ENCODE measurements at regions not wholly inside any gene's neighbourhood (a gene's known extent, or its start where the extent isn't known, plus 50 kb on each side); places are given as distances from the start of the nearest gene placed in this dataset.
"Not testable (repeated sequence)": the region's sequence is repeated elsewhere in the genome, so short reads cannot be mapped to it uniquely, and the experiment has no call there.

DNA sequence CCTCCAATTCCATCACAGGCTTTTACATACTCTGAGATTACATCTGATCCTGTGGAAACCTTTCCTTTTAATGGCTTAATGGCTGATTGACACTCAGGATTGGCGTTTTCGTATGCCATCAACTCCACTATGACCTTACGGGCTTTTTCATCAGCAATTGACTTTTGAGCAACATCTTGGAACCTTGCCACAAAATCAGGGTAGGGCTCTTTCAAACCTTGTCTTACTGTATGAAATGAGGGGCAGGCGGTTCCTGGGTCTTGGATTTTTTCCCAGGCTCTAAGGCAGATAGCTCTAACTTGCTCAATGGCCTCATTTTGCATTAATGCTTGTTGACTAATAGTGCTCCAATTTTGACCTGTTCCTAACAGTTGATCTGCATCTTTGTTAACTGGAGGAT is 250.9 kb upstream of the PRKCQ start:
- not testable (repeated sequence) for H3K4me3 ChIP-seq (ENCODE audit: low read depth, low read length)

DNA sequence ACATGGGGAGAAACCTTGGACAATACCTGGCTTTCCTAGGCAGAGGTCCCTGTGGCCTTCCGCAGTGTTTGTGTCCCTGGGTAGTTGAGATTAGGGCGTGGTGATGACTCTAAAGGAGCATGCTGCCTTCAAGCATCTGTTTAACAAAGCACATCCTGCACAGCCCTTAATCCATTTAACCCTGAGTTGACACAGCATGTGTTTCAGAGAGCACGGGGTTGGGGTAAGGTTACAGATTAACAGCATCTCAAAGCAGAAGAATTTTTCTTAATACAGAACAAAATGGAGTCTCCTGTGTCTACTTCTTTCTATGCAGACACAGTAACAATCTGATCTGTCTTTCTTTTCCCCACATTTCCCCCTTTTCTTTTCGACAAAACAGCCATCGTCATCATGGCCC is 244.7 kb upstream of the PRKCQ start:
- H3K4me3 ChIP-seq (ENCODE audit: low read depth, low read length), result not testable (repeated sequence)

DNA sequence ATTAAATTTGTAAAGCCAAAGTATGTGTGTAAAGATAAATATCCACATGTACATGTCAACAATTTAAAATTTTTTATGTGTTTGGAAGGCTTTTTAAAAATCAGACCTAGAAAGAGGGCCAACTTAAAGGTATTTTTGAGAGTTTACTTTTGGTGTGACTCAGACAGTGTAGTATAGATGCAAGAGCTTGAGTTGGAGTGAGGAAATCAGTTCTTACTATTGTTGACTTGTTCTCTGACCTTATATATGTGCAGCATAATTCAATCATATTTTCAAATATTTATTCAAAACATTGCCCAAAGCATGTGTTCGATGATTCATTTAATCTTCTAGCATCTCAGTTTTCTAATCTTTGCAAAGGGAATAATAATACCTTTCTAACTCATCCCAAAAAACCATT is 243.7 kb upstream of the PRKCQ start:
- no peak overlapping the region for H3K4me3 ChIP-seq (ENCODE audit: low read depth, low read length)

DNA sequence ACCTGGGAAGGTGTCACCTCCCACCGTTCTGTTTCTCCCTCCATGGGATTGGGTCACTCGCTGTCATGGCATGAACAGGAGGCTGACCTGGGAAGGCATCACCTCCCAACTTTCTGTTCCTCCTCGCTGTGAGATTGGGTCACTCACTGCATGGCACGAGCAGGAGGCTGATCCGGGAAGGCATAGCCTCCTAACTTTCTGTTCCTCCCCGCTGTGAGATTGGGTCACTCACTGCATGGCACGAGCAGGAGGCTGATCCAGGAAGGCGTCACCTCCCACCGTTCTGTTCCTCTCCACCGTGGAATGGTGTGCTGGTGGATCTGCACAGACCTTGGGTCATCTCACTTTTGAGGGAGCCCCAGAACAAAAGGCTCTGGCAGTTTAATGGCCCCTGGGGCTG is 239.2 kb upstream of the PRKCQ start:
- no peak overlapping the region for H3K4me3 ChIP-seq (ENCODE audit: low read depth, low read length)

DNA sequence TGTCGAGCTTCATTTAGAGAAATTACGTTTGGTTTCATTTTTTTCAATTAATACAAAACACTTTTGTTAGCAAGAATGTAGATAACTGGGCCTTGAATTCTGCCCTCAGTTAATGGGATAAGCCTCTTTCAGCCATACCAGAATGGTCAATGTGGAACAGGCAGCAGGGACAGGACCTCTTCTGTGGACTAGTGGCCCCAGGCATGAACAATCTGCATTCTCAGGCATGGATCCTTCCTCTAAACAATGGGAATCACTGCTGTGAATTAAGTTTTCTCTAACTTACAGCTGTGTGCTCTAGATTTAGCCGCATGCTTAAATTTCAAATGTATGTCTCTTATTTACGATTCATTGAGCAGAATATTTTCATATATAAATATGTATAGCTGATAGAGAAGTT is 237.7 kb upstream of the PRKCQ start:
- no peak overlapping the region for H3K4me3 ChIP-seq (ENCODE audit: low read depth, low read length)

DNA sequence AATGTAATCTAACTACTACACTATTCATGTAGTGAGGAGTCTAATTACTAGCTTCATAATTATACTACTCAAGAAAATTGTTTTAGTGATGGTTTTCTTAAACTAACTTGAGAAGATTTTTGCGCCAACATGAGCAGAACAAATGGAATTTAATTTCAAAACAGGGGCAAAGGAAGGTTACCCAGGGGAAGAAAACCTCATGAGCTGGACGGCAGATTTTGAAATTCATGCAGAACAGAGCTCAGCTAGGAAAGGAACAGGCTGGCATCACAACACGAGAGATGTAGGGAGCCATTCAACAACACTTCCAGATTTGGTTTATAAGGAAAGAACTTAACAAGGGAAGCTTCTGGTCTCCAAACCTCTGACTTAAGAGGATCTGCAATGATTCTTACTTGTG is 235.3 kb upstream of the PRKCQ start:
- H3K4me3 ChIP-seq (ENCODE audit: low read depth, low read length), result no peak overlapping the region

DNA sequence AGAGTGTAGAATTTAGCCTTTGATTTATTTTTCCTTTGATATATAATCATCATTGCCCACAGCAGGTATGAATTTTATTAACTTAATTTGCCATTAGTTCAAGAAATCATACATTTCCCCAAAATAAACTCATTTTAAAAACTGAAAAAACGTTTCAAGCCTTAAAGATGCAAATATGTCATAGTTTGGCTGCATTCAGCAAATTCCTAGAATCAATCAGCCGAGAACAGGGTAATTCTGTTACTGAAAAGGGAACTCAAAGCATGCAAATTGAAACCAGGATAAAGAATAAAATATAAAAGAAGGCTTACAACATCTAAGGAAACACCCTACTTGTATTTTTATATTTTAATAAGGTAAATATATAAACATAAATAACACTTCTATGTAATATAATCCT is 233.8 kb upstream of the PRKCQ start:
- H3K4me3 ChIP-seq (ENCODE audit: low read depth, low read length), result no peak overlapping the region

DNA sequence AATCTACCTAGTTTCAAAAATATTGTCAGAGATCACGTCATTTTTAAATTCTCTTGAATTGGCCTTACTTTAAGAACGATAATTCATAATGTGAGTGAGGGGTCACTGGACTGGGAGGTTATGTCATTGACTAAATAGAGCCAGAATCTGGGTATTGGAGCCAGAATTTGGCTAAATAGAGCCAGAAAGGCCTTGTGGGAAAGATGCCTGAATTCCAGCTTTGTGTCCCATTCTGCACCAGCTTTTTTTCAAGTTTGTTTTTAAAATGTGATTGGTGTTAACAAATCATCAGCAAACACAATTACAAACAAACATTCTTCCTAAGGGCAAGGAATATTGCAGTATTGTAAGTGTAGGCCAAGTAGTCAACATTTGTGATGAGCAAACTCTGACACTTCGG is 233.2 kb upstream of the PRKCQ start:
- H3K4me3 ChIP-seq (ENCODE audit: low read depth, low read length), result no peak overlapping the region

DNA sequence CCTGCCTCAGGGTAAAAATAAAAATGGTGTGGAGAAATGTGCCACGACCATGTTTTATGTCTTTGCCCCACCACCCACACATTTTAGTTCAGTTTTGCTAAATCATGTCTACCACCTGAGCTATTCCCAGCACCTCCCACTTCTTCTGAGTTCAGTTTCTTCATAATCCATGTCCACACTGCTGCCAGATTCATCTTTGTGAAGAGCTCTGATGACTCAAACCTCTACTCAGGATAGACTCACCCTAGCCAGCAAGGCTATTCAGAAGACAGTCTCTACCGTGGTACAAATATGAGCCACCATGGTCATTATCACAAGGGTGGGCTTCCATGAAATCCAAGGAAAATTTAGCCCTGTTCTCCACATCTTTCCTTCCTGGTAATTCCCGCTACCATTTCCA is 231.1 kb upstream of the PRKCQ start:
- no peak overlapping the region for H3K4me3 ChIP-seq (ENCODE audit: low read depth, low read length)

DNA sequence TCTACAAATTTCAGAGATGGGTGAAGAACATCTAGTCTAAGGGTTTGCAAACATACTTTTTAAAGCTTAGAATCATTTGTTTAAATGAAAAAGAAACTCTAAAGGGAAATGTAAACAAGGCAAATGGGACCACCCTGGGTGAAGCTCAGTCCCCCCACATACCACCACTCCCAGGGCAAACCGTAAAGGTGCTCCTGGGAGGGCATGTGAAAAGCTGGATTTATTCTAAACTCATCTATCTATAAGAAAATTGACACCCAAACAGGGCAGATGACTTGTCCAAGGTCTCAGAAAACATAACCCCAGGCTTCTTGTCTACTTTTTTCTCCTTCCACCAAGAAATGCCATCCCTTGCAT is 223.3 kb upstream of the PRKCQ start:
- no peak overlapping the region for H3K4me3 ChIP-seq (ENCODE audit: low read depth, low read length)

DNA sequence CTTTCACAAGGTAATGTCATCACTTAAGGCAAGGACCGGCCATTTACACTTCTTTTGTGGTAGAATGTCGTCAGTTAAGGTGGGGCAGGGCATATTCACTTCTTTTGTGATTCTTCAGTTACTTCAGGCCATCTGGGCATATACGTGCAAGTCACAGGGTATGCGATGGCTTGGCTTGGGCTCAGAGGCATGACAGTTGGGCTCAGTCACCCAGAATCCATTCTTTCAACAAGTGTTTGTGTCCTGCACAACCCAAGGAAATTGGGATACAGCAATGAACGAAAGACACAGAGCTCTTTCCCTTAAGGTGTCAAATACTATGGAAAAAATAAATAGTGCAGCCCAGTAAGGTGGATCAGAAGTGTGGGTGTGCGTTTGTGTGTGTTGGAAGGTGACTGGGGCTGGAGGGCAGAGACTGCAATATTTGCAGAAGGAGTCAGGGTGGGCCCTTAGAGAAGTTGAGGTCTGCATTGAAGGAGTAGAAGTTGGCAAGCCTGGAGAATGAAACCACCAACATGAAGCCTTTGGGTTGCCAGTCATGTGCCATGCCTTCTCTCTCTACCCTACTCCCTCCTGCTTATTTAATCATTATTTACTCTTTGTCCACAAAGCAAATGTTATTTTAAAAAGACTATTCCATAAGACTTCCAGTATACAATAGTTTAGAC is 222.8 kb upstream of the PRKCQ start:
- no peak overlapping the region for H3K4me3 ChIP-seq (ENCODE audit: low read depth, low read length)

DNA sequence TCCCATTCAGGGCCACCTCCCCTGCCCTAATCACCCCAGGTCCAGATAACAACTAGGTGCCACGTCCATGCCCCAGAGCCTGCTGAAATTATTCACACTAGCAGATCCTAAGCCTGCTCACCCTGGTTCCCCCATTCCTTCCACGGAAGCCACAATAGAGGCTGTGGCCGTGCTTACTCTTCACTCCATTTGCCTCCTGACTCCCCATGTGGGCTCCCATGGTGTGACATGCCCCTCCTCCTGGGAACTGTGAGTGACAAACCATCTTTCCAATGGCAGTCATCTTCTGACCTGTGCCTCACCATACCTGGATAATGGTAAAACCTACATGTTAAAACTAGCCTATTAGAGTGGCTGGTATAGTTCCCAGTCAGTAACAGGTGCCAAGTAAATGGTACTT is 216.2 kb upstream of the PRKCQ start:
- no peak overlapping the region for H3K4me3 ChIP-seq (ENCODE audit: low read depth, low read length)

DNA sequence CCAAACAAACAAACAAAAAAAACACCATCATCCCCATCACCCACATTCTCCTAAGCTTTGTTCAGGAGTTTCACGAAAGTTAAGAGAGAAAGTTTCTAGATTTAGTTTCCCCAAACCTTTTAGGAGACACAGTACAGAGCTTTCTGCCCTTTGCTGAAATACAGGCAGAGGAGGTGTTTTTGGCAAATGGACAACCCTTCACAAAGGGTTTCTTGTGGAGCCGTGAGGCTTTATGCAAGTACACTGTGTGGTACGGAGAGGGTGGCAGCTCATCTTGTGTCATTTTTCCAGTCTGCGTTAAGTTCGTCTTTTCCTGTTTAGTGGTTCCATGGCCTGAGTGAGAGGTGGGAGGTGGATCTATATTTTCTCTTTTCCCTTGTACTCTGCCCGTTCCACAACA is 215.5 kb upstream of the PRKCQ start:
- H3K4me3 ChIP-seq (ENCODE audit: low read depth, low read length), result no peak overlapping the region

DNA sequence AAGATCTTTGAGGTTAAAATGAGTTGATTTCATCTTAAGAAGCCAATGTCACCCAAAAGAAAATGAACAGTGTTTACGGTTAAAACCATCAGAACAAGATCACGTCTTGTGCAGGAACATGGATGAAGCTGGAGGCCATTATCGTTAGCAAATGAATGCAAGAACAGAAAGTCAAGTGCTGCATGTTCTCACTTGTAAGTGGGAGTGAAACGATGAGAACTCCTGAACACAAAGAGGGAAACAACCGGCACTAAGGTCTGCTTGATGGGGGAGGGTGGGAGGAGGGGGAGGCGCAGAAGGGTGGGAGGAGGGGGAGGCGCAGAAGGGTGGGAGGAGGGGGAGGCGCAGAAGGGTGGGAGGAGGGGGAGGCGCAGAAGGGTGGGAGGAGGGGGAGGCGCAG is 214.8 kb upstream of the PRKCQ start:
- H3K4me3 ChIP-seq (ENCODE audit: low read depth, low read length), result not testable (repeated sequence)

DNA sequence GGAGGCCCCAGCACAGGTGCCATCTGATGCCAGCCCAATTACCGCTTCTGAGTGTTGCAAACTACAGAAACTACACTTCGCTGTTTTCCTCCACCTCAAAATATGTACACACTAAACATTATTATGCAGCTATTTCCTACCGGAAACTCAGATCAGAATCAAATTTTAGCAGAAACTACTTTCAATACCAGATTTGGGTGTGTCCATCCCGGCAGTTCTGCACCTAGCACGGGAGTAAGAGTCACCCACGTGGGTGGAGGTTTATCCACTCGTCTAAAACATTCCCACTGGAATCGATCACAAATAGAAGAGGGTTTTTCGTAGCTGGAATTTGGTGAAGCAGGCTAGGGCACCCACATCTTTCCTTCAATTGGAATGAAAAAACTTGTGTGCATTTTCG is 214.4 kb upstream of the PRKCQ start:
- no peak overlapping the region for H3K4me3 ChIP-seq (ENCODE audit: low read depth, low read length)

DNA sequence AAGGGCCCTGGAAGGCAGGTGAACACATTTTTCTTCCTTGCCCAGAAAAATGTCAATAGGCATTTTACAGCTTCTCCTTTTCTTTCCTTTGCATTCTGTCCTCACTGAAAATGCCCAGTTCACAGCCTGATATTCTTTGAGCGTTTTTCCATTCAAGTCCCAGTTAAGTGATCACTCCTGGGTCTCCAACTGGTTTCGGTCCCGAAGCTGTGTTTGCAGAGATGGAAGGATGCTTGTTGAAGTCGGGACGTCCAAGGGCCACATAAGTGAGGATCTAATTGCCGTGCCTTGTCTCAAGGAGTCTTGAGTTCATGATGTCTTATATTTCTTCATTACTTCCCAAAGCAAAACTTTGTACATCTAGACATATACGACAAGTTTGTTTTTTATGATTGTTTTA is 208.7 kb upstream of the PRKCQ start:
- no peak overlapping the region for H3K4me3 ChIP-seq (ENCODE audit: low read depth, low read length)

DNA sequence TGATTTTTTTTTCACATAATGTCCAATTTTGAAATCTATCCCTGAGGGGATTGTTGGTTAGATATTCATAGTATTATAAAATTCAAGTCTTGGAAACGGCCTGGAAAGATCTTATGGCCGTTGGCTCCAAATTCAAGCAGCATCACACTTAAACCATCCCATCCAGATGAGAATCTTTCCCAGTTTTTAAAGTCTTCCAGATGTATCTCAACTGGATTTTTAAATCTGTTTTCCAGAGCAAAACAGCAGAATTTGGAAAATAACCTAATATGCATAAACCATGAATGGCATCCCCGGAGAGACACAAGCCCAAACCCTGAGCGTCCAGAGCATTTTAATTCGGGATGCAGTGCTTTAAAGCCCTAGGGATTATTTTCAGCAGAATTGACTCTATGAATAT is 208.2 kb upstream of the PRKCQ start:
- no peak overlapping the region for H3K4me3 ChIP-seq (ENCODE audit: low read depth, low read length)

DNA sequence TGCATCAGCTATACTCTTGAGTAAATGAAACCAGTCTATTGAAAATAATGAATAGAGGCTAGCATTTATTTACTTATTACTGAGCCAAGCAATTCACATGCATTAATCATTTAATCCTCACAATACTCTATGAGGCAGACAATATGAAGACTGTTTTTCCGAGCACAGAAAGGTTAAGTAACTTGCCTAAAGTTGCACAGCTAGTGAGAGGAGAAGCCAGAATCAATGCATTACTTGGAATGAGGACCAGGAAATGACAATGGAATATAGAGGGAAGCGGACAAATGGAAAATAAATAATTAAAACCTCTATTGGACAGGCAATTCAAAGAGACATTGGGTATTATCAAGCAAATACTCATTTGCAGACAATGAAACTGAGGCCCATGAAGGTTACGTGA is 207.6 kb upstream of the PRKCQ start:
- H3K4me3 ChIP-seq (ENCODE audit: low read depth, low read length), result no peak overlapping the region

DNA sequence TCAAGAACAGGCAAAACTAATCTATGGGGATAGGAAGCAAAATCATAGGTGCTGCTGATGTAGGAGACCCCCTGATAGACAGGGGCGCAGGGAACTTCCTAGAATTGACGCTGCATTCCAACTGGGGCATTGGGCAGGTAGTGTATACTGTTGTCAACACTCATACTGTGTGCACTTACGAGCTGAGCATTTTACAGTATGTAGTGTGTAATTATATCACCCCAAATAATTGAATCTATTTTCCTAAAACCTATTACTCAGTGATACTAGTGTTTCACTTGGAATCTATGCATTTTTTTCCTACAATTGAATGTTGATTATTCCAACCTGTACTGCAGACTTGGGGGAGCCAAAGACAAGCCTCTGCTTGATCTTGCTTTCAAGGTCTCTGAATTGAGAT is 207.0 kb upstream of the PRKCQ start:
- H3K4me3 ChIP-seq (ENCODE audit: low read depth, low read length), result no peak overlapping the region

DNA sequence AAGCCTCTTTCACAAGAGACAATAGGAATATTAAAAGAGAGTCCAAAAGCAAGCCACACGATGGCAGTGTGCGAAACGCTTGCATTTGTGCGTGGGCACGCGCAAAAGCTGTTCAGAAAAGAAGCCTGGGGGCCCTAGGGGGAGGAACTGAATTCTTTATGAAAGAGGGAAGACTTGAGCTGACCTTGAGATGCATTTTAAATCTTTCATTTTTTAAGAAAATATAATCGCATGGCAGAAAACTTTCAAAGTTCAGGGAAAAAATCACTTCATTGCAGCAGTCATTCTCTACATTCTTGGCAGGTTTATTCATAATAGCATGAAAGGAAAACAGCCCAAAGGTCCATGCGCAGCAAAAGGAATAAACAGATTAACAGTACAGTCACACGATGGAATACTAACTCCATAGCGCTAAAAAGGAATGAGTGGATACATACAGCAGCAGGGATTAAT is 206.5 kb upstream of the PRKCQ start:
- H3K4me3 ChIP-seq (ENCODE audit: low read depth, low read length), result no peak overlapping the region

DNA sequence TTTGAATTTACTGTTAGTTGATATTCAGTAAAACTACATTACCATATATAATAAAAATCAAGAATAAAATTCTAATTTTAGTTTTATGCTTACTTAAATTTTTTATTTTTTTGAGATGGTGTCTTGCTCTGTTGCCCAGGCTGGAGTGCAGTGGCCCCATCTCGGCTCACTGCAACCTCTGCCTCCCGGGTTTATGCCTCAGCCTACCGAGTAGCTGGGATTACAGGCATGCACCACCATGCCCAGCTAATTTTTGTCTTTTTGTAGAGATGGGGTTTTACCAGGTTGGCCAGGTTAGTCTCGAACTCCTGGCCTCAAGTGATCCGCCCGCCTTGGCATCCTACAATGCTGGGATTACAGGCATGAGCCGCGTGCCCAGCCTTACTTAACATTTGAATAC is 204.4 kb upstream of the PRKCQ start:
- H3K4me3 ChIP-seq (ENCODE audit: low read depth, low read length), result not testable (repeated sequence)

DNA sequence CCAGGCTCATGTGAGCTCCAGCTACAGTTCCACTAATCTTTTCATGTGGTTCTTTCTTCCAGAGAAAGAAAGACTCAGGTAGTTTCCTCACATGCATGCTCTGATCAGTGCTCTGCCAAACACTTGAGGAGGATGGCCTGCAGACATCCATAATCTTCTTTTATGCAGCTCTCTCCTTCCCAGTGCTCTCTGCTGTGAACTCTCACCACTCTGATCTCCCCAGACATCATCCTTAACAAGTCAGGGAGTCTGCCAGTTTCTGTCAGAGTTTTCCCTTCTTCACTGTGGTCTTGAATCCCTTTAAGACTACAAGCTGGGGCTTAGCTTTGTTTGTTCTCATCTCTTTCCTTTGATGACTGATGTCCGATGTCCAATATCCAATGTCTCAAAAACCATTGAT is 203.4 kb upstream of the PRKCQ start:
- H3K4me3 ChIP-seq (ENCODE audit: low read depth, low read length), result no peak overlapping the region

DNA sequence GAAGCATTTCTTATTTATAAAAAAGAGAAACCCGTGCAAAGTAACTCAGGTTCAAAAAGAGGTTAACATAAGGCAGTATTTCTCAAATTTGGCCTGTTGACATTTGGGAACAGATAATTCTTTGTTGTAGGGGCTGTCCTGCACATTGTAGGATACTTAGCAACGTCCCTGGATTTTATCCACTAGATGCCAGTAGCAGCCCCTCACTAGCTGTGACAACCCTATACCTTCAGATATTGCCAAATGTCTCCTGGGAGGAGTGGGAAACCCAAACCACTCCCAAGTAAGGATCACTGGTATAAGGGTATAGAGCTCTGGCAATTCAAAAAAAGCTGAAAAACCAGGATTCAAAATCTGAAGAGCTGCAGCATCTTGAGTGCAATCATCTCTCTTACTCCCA is 202.3 kb upstream of the PRKCQ start:
- H3K4me3 ChIP-seq (ENCODE audit: low read depth, low read length), result no peak overlapping the region

All from iPS-11a (cell line).